K562 (cell line): ENCODE measurements at regions not wholly inside any gene's neighbourhood (a gene's known extent, or its start where the extent isn't known, plus 50 kb on each side); places are given as distances from the start of the nearest gene placed in this dataset.

Experiments
- ADNP ChIP-seq: fragments of 200-800 bp; sonication (Bioruptor generic); IDR thresholded peaks from 2 replicates; pipeline ENCODE4 v1.6.1; 2016; ENCODE audit warnings: missing genetic modification characterization, missing compliant biosample characterization
- CTCF ChIP-seq, 3 experiments: IDR thresholded peaks in 2 of 3; conservative IDR thresholded peaks in 1 of 3; 2 replicates each; pipeline ENCODE4 v1.5.1; 2011 to 2012; ENCODE audit warnings: low read length in 3 of 3, mild to moderate bottlenecking in 3 of 3, control low read depth in 2 of 3, improper control_type of control experiment in 1 of 3, inconsistent platforms in 1 of 3, low read depth in 1 of 3, mixed read lengths in 1 of 3, moderate library complexity in 1 of 3; ENCODE audit not compliant: insufficient read depth in 2 of 3
- DDX20 ChIP-seq: fragments of 450-650 bp; IDR thresholded peaks from 2 replicates; pipeline ENCODE4 v1.6.1; 2016; ENCODE audit warnings: missing genetic modification characterization, low read depth, mild to moderate bottlenecking, missing compliant biosample characterization, moderate library complexity
- ETS1 ChIP-seq: conservative IDR thresholded peaks from 2 replicates; pipeline ENCODE4 v1.6.1; 2011; ENCODE audit warnings: low read depth, mild to moderate bottlenecking, low read length; ENCODE audit not compliant: control insufficient read depth
- MYC ChIP-seq, 2 experiments: fragments of 250-450 bp in 1 of 2; sonication (Bioruptor Pico) in 1 of 2; IDR thresholded peaks; 2 replicates each; pipeline versions ENCODE4 v1.5.1 to v1.6.1; 2012 to 2021; ENCODE audit warnings: low read depth in 2 of 2, borderline replicate concordance in 1 of 2, improper control_type of control experiment in 1 of 2, low read length in 1 of 2, mild to moderate bottlenecking in 1 of 2, moderate library complexity in 1 of 2
- NBN ChIP-seq: fragments of 450-650 bp; IDR thresholded peaks from 2 replicates; pipeline ENCODE4 v1.6.1; 2016; ENCODE audit warnings: low read depth, mild to moderate bottlenecking
- POLR2AphosphoS5 ChIP-seq: IDR thresholded peaks from 2 replicates; pipeline ENCODE4 v1.6.1; 2011; ENCODE audit warnings: mild to moderate bottlenecking, low read depth, low read length, moderate library complexity; ENCODE audit not compliant: control insufficient read depth, insufficient read depth
- ZKSCAN8 ChIP-seq: fragments of 200-800 bp; sonication (Bioruptor generic); IDR thresholded peaks from 2 replicates; pipeline ENCODE4 v1.6.1; 2016; ENCODE audit warnings: missing genetic modification characterization, missing compliant biosample characterization
- ZNF766 ChIP-seq: fragments of 200-800 bp; sonication (Bioruptor generic); conservative IDR thresholded peaks from 2 replicates; pipeline ENCODE4 v1.6.1; 2016; ENCODE audit warnings: missing genetic modification characterization, missing compliant biosample characterization

GRCh38 chr11:116329354-116330090, 443.3 kb downstream of the BUD13 start:
- TF ChIP-seq ZNF766 (no peak), MYC (IDR thresholded peaks at IDR 0.05; ENCODE audit: low read depth, low read length) (no peak), MYC (CRISPR knock-in tag; IDR thresholded peaks at IDR 0.05; ENCODE audit: borderline replicate concordance, low read depth) (no peak), POLR2AphosphoS5 (no peak), NBN (no peak), CTCF (IDR thresholded peaks at IDR 0.05 in 2 of 3, conservative IDR thresholded peaks at IDR 0.05 in 1 of 3; ENCODE audit: insufficient read depth in 2 of 3, low read depth in 1 of 3, low read length in 3 of 3) (no peak), ZKSCAN8 (CRISPR knock-in tag) (no peak), ETS1 (no peak), DDX20 (tag) (no peak), ADNP (tag) (no peak)
